IMR-90 (cell line): ENCODE measurements at regions not wholly inside any gene's neighbourhood (a gene's known extent, or its start where the extent isn't known, plus 50 kb on each side); places are given as distances from the start of the nearest gene placed in this dataset.

Experiments
- ATAC-seq: fragments of 200-7000 bp; cut with Tn5 transposase; 2 replicates; pipeline ENCODE4 v1.9.1; 2020; ENCODE audit warnings: low read depth, mild to moderate bottlenecking, moderate library complexity
- BruUV-seq: library from RNA; stranded (reverse); fragments of 400-500 nt; replicated peaks from 2 replicates; lab custom pipeline; 2021; lab: Mats Ljungman, UMichigan
- CTCF ChIA-PET: fragments of 300-600 bp; formaldehyde crosslinking; extraction: SDS; loops from one replicate; lab custom pipeline; 2021; ENCODE audit warnings: antibody characterized with exemption; lab: Yijun Ruan, JAX
- POLR2A ChIA-PET: fragments of 300-600 bp; sonication (Branson Sonifier 250); formaldehyde crosslinking; loops from one replicate; lab custom pipeline; 2022; ENCODE audit warnings: antibody characterized with exemption; ENCODE audit not compliant: unreplicated experiment; lab: Charles Lee
- DNase-seq: peaks from one replicate; pipeline ENCODE4 v3.0.0; 2013
- H2AFZ ChIP-seq: replicated peaks from 2 replicates; pipeline ENCODE3; 2013; ENCODE audit warnings: low read length, mild to moderate bottlenecking; ENCODE audit not compliant: poor library complexity
- H2AK5ac ChIP-seq: 2 replicates; pipeline ENCODE4 v1.6.1; 2013; ENCODE audit warnings: low read depth, low read length, inconsistent platforms
- H2AK9ac ChIP-seq: replicated peaks from 2 replicates; pipeline ENCODE3; 2013; ENCODE audit warnings: mild to moderate bottlenecking, low read depth, low read length, moderate library complexity; ENCODE audit not compliant: poor library complexity
- H2BK120ac ChIP-seq: 2 replicates; pipeline ENCODE4 v1.6.1; 2013; ENCODE audit warnings: low read depth, low read length, inconsistent platforms
- H2BK15ac ChIP-seq: 3 replicates; pipeline ENCODE4 v1.6.1; 2013; ENCODE audit warnings: low read depth, low read length, inconsistent platforms
- H2BK20ac ChIP-seq: 2 replicates; pipeline ENCODE4 v1.6.1; 2013; ENCODE audit warnings: low read depth, mild to moderate bottlenecking, inconsistent platforms, low read length, moderate library complexity
- H2BK5ac ChIP-seq: 2 replicates; pipeline ENCODE4 v1.6.1; 2013; ENCODE audit warnings: mild to moderate bottlenecking, low read depth, low read length, inconsistent platforms; ENCODE audit not compliant: poor library complexity, severe bottlenecking
- H3K14ac ChIP-seq: replicated peaks from 2 replicates; pipeline ENCODE4 v1.6.1; 2013; ENCODE audit warnings: low read depth, low read length, inconsistent platforms
- H3K18ac ChIP-seq: 2 replicates; pipeline ENCODE4 v1.6.1; 2013; ENCODE audit warnings: low read depth, low read length, control low read depth
- H3K23ac ChIP-seq: 2 replicates; pipeline ENCODE4 v1.6.1; 2013; ENCODE audit warnings: low read depth, low read length, inconsistent platforms
- H3K27ac ChIP-seq: 2 replicates; pipeline ENCODE4 v1.5.1; 2013; ENCODE audit warnings: mild to moderate bottlenecking, control low read depth, low read length; ENCODE audit not compliant: insufficient read depth
- H3K27me3 ChIP-seq: 2 replicates; pipeline ENCODE4 v1.6.1; 2013; ENCODE audit warnings: low read length; ENCODE audit not compliant: control insufficient read depth, insufficient read depth
- H3K36me3 ChIP-seq: 2 replicates; pipeline ENCODE4 v1.6.1; 2013; ENCODE audit warnings: low read length, mixed read lengths; ENCODE audit not compliant: control insufficient read depth, insufficient read depth
- H3K4ac ChIP-seq: 2 replicates; pipeline ENCODE4 v1.6.1; 2013; ENCODE audit warnings: low read depth, low read length, inconsistent platforms
- H3K4me1 ChIP-seq: 2 replicates; pipeline ENCODE4 v1.6.1; 2013; ENCODE audit warnings: low read length, mixed read lengths; ENCODE audit not compliant: control insufficient read depth, insufficient read depth
- H3K4me2 ChIP-seq: 2 replicates; pipeline ENCODE4 v1.6.1; 2013; ENCODE audit warnings: low read depth, mild to moderate bottlenecking, control low read depth, low read length, moderate library complexity
- H3K4me3 ChIP-seq: 2 replicates; pipeline ENCODE4 v1.5.1; 2013; ENCODE audit warnings: low read depth, mild to moderate bottlenecking, control low read depth, low read length, moderate library complexity; ENCODE audit not compliant: insufficient read depth
- H3K56ac ChIP-seq: 2 replicates; pipeline ENCODE4 v1.6.1; 2013; ENCODE audit warnings: low read length, inconsistent platforms; ENCODE audit not compliant: insufficient read depth; ENCODE audit errors: extremely low read depth
- H3K79me1 ChIP-seq, 2 experiments: 2 replicates each; pipeline ENCODE4 v1.6.1; 2013; ENCODE audit warnings: low read length in 2 of 2, inconsistent platforms in 1 of 2, low read depth in 1 of 2
- H3K9ac ChIP-seq: 2 replicates; pipeline ENCODE4 v1.6.1; 2013; ENCODE audit warnings: low read depth, low read length, control low read depth
- H3K9me1 ChIP-seq: 2 replicates; pipeline ENCODE4 v1.6.1; 2013; ENCODE audit warnings: low read length, inconsistent platforms; ENCODE audit not compliant: insufficient read depth
- H3K9me3 ChIP-seq: 2 replicates; pipeline ENCODE4 v1.6.1; 2013; ENCODE audit warnings: low read length; ENCODE audit not compliant: control insufficient read depth, insufficient read depth
- H4K20me1 ChIP-seq: 2 replicates; pipeline ENCODE4 v1.6.1; 2013; ENCODE audit warnings: low read length, inconsistent platforms; ENCODE audit not compliant: insufficient read depth
- H4K5ac ChIP-seq: 2 replicates; pipeline ENCODE4 v1.6.1; 2013; ENCODE audit warnings: mild to moderate bottlenecking, low read depth, low read length, control low read depth
- H4K8ac ChIP-seq, 2 experiments: 2 replicates each; pipeline ENCODE4 v1.6.1; 2013; ENCODE audit warnings: low read depth in 2 of 2, low read length in 2 of 2, control low read depth in 1 of 2, inconsistent platforms in 1 of 2
- H4K91ac ChIP-seq: 2 replicates; pipeline ENCODE4 v1.6.1; 2013; ENCODE audit warnings: low read depth, low read length, inconsistent platforms; ENCODE audit not compliant: insufficient read depth
- BHLHE40 ChIP-seq: fragments of 150-350 bp; IDR thresholded peaks from 2 replicates; pipeline ENCODE4 v1.6.1; 2016; ENCODE audit warnings: mild to moderate bottlenecking, low read depth, low read length
- CEBPB ChIP-seq: IDR thresholded peaks from 2 replicates; pipeline ENCODE4 v1.6.1; 2012; ENCODE audit warnings: low read depth, low read length, improper control_type of control experiment
- CHD1 ChIP-seq: IDR thresholded peaks from 2 replicates; pipeline ENCODE4 v1.6.1; 2012; ENCODE audit warnings: low read depth, low read length, improper control_type of control experiment
- CTCF ChIP-seq: conservative IDR thresholded peaks from 2 replicates; pipeline ENCODE4 v1.5.1; 2012; ENCODE audit warnings: mild to moderate bottlenecking, low read depth, low read length, improper control_type of control experiment
- FOS ChIP-seq: fragments of 150-350 bp; IDR thresholded peaks from 2 replicates; pipeline ENCODE4 v1.6.1; 2016; ENCODE audit warnings: low read depth, low read length
- MAFK ChIP-seq: IDR thresholded peaks from 2 replicates; pipeline ENCODE4 v1.6.1; 2012; ENCODE audit warnings: low read depth, low read length, improper control_type of control experiment
- MAZ ChIP-seq: IDR thresholded peaks from 2 replicates; pipeline ENCODE4 v1.6.1; 2012; ENCODE audit warnings: low read depth, mild to moderate bottlenecking, low read length, improper control_type of control experiment, moderate library complexity, borderline replicate concordance
- MXI1 ChIP-seq: IDR thresholded peaks from 2 replicates; pipeline ENCODE4 v1.6.1; 2012; ENCODE audit warnings: low read depth, mild to moderate bottlenecking, low read length, moderate library complexity, borderline replicate concordance
- NFE2L2 ChIP-seq: fragments of 150-350 bp; IDR thresholded peaks from 2 replicates; pipeline ENCODE4 v1.6.1; 2016; ENCODE audit warnings: low read depth, mild to moderate bottlenecking, low read length
- POLR2A ChIP-seq: IDR thresholded peaks from 2 replicates; pipeline ENCODE4 v1.6.1; 2012; ENCODE audit warnings: mild to moderate bottlenecking, low read depth, low read length
- RCOR1 ChIP-seq: IDR thresholded peaks from 2 replicates; pipeline ENCODE4 v1.6.1; 2012; ENCODE audit warnings: mild to moderate bottlenecking, low read length, improper control_type of control experiment; ENCODE audit not compliant: insufficient replicate concordance
- RFX5 ChIP-seq: IDR thresholded peaks from 2 replicates; pipeline ENCODE4 v1.8.0; 2012; ENCODE audit warnings: low read depth, mild to moderate bottlenecking, low read length, moderate library complexity
- WGBS, 2 experiments: methylation state at CpG; one replicate each; pipeline versions ENCODE4 v1.1.5 to v1.1.7; 2013; ENCODE audit warnings: missing lambda C conversion rate in 2 of 2; ENCODE audit not compliant: insufficient read length in 1 of 2; ENCODE audit errors: extremely low coverage in 2 of 2; 5-methylcytosine and 5-hydroxymethylcytosine counted together
- dilution Hi-C: fragments of 300-500 bp; cut with HindIII; formaldehyde crosslinking; loops from one replicate; pipeline ENCODE4 v1.14.3; 2018; ENCODE audit warnings: low sequenced_read_pairs; ENCODE audit not compliant: unreplicated experiment
- in situ Hi-C: fragments of 300-500 bp; cut with MboI; formaldehyde crosslinking; loops from 3 replicates; pipeline ENCODE4 v1.14.3; 2019; ENCODE audit warnings: low sequenced_read_pairs, inconsistent platforms, mixed read lengths
- intact Hi-C: fragments of 100-400 bp; cut with micrococcal nuclease; formaldehyde crosslinking; loops from 2 replicates; pipeline ENCODE4 v1.10.0; 2022

DNA sequence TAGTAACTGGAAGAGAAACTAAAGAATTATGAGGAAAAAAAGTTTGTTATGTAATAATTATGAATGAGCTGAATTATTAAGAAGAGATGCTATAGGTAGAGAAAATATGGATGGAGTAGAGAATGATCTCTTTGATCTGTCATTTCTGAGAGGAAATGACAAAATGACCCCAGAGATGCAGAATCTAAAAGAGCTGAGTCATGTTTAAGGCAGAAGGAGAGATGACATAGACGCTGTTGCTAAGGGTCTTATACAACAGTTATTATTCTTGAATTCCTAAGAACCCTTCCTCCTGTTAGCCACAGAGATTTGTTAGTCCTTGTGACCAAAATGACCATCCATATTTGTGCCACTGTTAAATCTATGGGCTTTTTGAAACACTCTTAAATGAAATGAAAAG lies 58.3 kb upstream of the FREM2 start:
- WGBS, 2 experiments: no CpG with 5 or more reads among the region's 1 CpG
- Histone ChIP-seq H3K56ac (no peak overlapping the region), H3K4me1 (no peaks in the 10 kb centered on the region; the same call in 1 of the 2 replicates), H2AK9ac (no peak overlapping the region), H2BK15ac (no peak overlapping the region), H2BK5ac (no peak overlapping the region), H3K23ac (no peak overlapping the region), H4K91ac (no peak overlapping the region), H3K14ac (no peak overlapping the region), H3K9me3 (no peaks in the 10 kb centered on the region), H4K20me1 (no peaks in the 10 kb centered on the region), H3K9me1 (no peaks in the 10 kb centered on the region), H4K8ac (no peak overlapping the region), H3K27ac (no peak overlapping the region), H3K36me3 (no peaks in the 10 kb centered on the region), H3K4ac (no peak overlapping the region), H2AFZ (no peak overlapping the region), H3K4me2 (no peak overlapping the region), H2AK5ac (no peak overlapping the region), H4K5ac (no peak overlapping the region), H3K4me3 (no peak overlapping the region), H3K79me1 (no peaks in the 10 kb centered on the region), H3K27me3 (no peaks in the 10 kb centered on the region), H2BK20ac (no peak overlapping the region), H2BK120ac (no peak overlapping the region), H3K18ac (no peak overlapping the region), H3K9ac (no peak overlapping the region)
- TF ChIP-seq BHLHE40 (no peak), CTCF (no peak), CEBPB (no peak), RCOR1 (no peak), CHD1 (no peak), MXI1 (no peak), NFE2L2 (peak; percentile 85), FOS (no peak), RFX5 (no peak), MAFK (peak; percentile 61), MAZ (no peak), POLR2A (no peak)
- BruUV-seq: no TSS peak
- CTCF ChIA-PET: interaction anchor here (1.6 kb wide), 1 partner anchor 46 kb away, joined by 3 read pairs; no protein-coding TSS in a partner anchor
- POLR2A ChIA-PET: no interaction called here
- dilution Hi-C loops: no loop called here
- intact Hi-C loops: no loop called here
- no peak for DNase-seq
- in situ Hi-C loops: no loop called here
- ATAC-seq: no peak
